ENCODE measurements at regions not wholly inside any gene's neighbourhood (a gene's known extent, or its start where the extent isn't known, plus 50 kb on each side); places are given as distances from the start of the nearest gene placed in this dataset.
"Not testable (repeated sequence)": the region's sequence is repeated elsewhere in the genome, so short reads cannot be mapped to it uniquely, and the experiment has no call there.

DNA sequence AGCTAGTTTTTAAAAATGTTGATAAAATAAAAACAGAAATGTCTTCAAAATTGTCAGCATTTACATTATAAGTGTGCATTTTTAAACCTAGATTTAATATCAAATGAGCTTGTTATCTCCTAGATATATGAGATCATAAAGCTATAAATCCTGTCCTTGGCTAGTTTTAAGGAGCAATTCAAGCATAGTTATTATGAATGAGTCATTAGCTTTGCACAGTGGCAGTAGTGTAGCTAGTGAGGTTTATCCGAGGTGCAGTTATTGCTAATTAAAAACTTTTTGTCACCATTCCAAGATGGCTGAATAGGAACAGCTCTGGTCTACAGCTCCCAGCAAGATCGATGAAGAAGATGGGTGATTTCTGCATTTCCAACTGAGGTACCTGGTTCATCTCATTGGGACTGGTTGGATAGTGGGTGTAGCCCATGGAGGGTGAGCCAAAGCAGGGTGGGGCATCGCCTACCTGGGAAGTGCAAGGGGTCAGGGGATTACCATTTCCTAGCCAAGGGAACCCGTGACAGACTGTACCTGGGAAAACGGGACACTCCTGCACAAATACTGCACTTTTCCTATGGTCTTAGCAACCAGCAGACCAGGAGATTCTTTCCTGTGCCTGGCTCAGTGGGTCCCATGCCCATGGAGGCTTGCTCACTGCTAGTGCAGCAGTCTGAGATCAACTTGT is 108.8 kb upstream of the SYNCRIP start:
- no peak for DNase-seq (ENCODE audit: low read depth in 2 of 2)

GRCh38 chr6:85750146-85750545 is 107.5 kb upstream of the SYNCRIP start:
- not testable (repeated sequence) for DNase-seq (ENCODE audit: low read depth in 2 of 2)

- no peak for DNase-seq (ENCODE audit: low read depth in 2 of 2)
Measured at GRCh38 chr6:85749236-85749635, 106.5 kb upstream of the SYNCRIP start.

DNA sequence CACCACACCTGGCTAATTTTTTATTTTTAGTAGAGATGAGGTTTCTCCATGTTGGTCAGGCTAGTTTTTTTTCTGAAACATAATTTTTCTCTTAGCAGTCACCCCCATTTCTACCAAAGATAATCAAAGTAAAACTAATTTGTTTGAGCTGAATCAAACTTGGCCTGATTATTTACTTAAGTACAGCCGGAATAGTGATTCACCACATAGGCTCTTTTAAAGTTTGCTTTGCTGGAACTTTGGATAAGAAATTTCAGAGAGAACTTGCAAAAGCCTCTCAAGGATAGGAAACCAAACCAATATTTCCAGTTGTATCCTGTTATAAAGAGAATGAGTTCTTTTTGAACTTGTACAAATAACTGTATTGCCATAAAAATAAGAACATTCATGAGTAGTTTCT is 105.0 kb upstream of the SYNCRIP start:
- DNase-seq (ENCODE audit: low read depth in 2 of 2): no peak

- no peak for DNase-seq (ENCODE audit: low read depth in 2 of 2)
Measured at GRCh38 chr6:85747093-85747492, 104.4 kb upstream of the SYNCRIP start.

GRCh38 chr6:85744433-85744970 is 101.8 kb upstream of the SYNCRIP start:
- DNase-seq (ENCODE audit: low read depth in 2 of 2): no peak

- DNase-seq (ENCODE audit: low read depth in 2 of 2): no peak
Measured at GRCh38 chr6:85726206-85726605, 83.5 kb upstream of the SYNCRIP start.

DNA sequence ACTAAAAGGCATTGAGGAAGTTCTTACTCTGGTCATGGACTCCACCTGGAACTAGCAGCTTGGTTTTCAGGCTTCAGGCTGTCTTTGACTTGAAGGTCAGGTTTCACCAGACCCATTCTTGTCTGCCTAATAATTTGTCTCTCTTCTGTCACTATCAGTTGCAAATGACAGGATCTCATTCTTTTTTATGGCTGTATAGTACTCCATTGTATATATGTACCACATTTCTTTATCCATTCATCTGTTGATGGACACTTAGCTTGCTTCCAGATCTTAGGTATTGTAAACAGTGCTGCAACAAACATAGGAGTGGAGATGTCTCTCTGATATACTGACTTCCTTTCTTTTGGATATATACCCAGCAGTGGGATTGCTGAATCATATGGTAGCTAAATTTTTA is 73.1 kb upstream of the SYNCRIP start:
- DNase-seq (ENCODE audit: low read depth in 2 of 2): no peak

DNA sequence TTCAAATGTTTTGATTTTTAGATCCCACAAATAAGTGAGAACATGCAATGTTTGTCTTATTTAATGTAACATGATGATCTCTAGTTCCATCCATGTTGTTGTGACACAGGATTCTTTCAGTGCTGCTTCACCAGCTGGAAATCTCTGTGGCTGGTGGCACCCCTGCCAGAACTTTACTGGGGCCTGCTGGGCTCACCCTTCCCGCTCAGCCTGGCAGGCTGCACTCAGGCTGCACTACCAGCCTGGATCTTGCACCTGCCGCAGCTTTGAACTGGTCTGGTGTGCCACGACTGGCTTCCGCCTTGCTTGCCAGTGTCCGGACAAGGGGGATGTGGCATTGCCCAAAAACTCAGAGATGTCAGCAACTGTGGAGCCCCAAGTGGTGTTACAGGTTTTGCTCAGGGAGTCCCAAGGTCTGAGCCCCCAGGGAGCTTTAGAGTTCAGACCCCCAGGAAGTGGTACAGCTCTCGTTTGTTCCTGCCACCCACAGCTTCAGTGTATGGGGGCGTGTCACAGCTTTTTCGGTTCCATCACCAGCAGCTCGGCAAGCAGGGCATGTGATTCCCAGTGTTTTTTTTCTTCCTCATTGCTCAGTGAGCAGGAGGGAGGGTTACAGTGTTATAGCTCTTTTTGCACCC is 72.3 kb upstream of the SYNCRIP start:
- DNase-seq (ENCODE audit: low read depth in 2 of 2): no peak

DNA sequence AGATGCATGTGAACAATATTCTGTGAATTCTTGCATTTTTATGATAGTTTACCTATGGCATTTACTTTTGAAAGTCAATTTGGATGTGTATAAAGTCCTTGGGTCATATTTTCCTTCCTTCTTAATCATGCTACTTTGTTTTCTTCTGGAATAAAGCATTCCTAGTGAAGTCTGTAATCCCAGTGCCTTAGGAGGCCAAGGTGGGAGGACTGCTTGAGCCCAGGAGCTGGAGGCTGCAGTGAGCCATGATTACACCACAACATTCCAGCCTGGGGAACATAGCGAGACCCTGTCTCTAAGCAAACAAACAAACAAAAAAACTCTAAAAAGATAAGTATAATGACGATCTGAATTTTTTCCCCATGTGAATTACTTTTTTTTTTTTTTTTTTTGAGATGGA is 69.7 kb upstream of the SYNCRIP start:
- DNase-seq (ENCODE audit: low read depth in 2 of 2): no peak

- not testable (repeated sequence) for DNase-seq (ENCODE audit: low read depth in 2 of 2)
Measured at GRCh38 chr6:85707515-85708145, 64.9 kb upstream of the SYNCRIP start.

- DNase-seq (ENCODE audit: low read depth in 2 of 2): no peak
Measured at GRCh38 chr6:85706272-85706671, 63.6 kb upstream of the SYNCRIP start.

- DNase-seq (ENCODE audit: low read depth in 2 of 2): no peak
Measured at GRCh38 chr6:85705220-85705619, 62.5 kb upstream of the SYNCRIP start.

GRCh38 chr6:85703406-85703805 is 60.7 kb upstream of the SYNCRIP start:
- DNase-seq (ENCODE audit: low read depth in 2 of 2): no peak
